ENCODE measurements at regions not wholly inside any gene's neighbourhood (a gene's known extent, or its start where the extent isn't known, plus 50 kb on each side); places are given as distances from the start of the nearest gene placed in this dataset.

GRCh38 chr18:30134020-30134419, 908.5 kb downstream of the DSC3 start:
- no peak overlapping the region for H3K27ac Mint-ChIP-seq
- no peaks in the 10 kb centered on the region for H3K36me3 Mint-ChIP-seq
- peaks cover 12 to 22% of the 10 kb centered on the region in 2 donors for H3K9me3 Mint-ChIP-seq
- ATAC-seq: no peak
- no peak for DNase-seq (ENCODE audit: low spot score in 2 of 2)

GRCh38 chr18:30132959-30133358, 909.6 kb downstream of the DSC3 start:
- no peak for ATAC-seq
- H3K27ac Mint-ChIP-seq: no peak overlapping the region
- peaks cover 20 to 26% of the 10 kb centered on the region in 2 donors for H3K9me3 Mint-ChIP-seq

GRCh38 chr18:30121397-30121796, 921.1 kb downstream of the DSC3 start:
- ATAC-seq (no peak), DNase-seq (ENCODE audit: low spot score in 2 of 2) (no peak)
- no peak overlapping the region for H3K27ac Mint-ChIP-seq
- peaks cover 11 to 30% of the 10 kb centered on the region in 2 donors for H3K9me3 Mint-ChIP-seq
- peaks cover 0 to 6% of the 10 kb centered on the region in 2 donors for H3K36me3 Mint-ChIP-seq

More at GRCh38 chr18:30132959-30133358, 909.6 kb downstream of the DSC3 start:
- DNase-seq (ENCODE audit: low spot score in 2 of 2): no peak
- H3K36me3 Mint-ChIP-seq: no peaks in the 10 kb centered on the region

- ATAC-seq: no peak
- no peaks in the 10 kb centered on the region for H3K36me3 Mint-ChIP-seq
- H3K9me3 Mint-ChIP-seq: peaks cover 7 to 8% of the 10 kb centered on the region in 2 donors
- DNase-seq (ENCODE audit: low spot score in 2 of 2): no peak
- H3K27ac Mint-ChIP-seq: no peak overlapping the region
Observed at GRCh38 chr18:30113454-30113853, 929.1 kb downstream of the DSC3 start.

- Mint-ChIP-seq H3K27ac (no peak overlapping the region), H3K9me3 (peaks cover 0 to 4% of the 10 kb centered on the region in 2 donors), H3K36me3 (no peaks in the 10 kb centered on the region)
- DNase-seq (ENCODE audit: low spot score in 2 of 2) (no peak), ATAC-seq (no peak)
Observed at GRCh38 chr18:30106356-30106755, 936.2 kb downstream of the DSC3 start.

GRCh38 chr18:30103881-30104280, 938.7 kb downstream of the DSC3 start:
- ATAC-seq (no peak), DNase-seq (ENCODE audit: low spot score in 2 of 2) (no peak)
- no peak overlapping the region for H3K27ac Mint-ChIP-seq
- no peaks in the 10 kb centered on the region for H3K36me3 Mint-ChIP-seq
- H3K9me3 Mint-ChIP-seq: peaks cover 3 to 6% of the 10 kb centered on the region in 2 donors

- H3K36me3 Mint-ChIP-seq: no peaks in the 10 kb centered on the region
- DNase-seq (ENCODE audit: low spot score in 2 of 2) (no peak), ATAC-seq (no peak)
- no peak overlapping the region for H3K27ac Mint-ChIP-seq
- H3K9me3 Mint-ChIP-seq: peaks cover 11 to 15% of the 10 kb centered on the region in 2 donors
Observed at GRCh38 chr18:30096796-30097195, 945.7 kb downstream of the DSC3 start.

GRCh38 chr18:30094556-30094955, 948.0 kb downstream of the DSC3 start:
- DNase-seq (ENCODE audit: low spot score in 2 of 2) (no peak), ATAC-seq (no peak)
- no peak overlapping the region for H3K27ac Mint-ChIP-seq
- peaks cover 11 to 15% of the 10 kb centered on the region in 2 donors for H3K9me3 Mint-ChIP-seq
- H3K36me3 Mint-ChIP-seq: no peaks in the 10 kb centered on the region

GRCh38 chr18:30093376-30093775, 949.2 kb downstream of the DSC3 start:
- H3K9me3 Mint-ChIP-seq: peaks cover 7 to 12% of the 10 kb centered on the region in 2 donors
- ATAC-seq (no peak), DNase-seq (ENCODE audit: low spot score in 2 of 2) (no peak)
- no peaks in the 10 kb centered on the region for H3K36me3 Mint-ChIP-seq
- no peak overlapping the region for H3K27ac Mint-ChIP-seq

GRCh38 chr18:30088238-30089015, 954.1 kb downstream of the DSC3 start:
- ATAC-seq (no peak), DNase-seq (ENCODE audit: low spot score in 2 of 2) (no peak)
- H3K9me3 Mint-ChIP-seq: peaks cover 20 to 26% of the 10 kb centered on the region in 2 donors
- H3K27ac Mint-ChIP-seq: no peak overlapping the region
- no peaks in the 10 kb centered on the region for H3K36me3 Mint-ChIP-seq

GRCh38 chr18:30086351-30086750, 956.2 kb downstream of the DSC3 start:
- DNase-seq (ENCODE audit: low spot score in 2 of 2) (no peak), ATAC-seq (no peak)
- Mint-ChIP-seq H3K9me3 (peaks cover 21 to 33% of the 10 kb centered on the region in 2 donors), H3K27ac (no peak overlapping the region), H3K36me3 (peaks cover 0 to 3% of the 10 kb centered on the region in 2 donors)

- DNase-seq (ENCODE audit: low spot score in 2 of 2): no peak
- Mint-ChIP-seq H3K9me3 (peaks cover 25 to 51% of the 10 kb centered on the region in 2 donors), H3K27ac (no peak overlapping the region), H3K36me3 (peaks cover 0 to 8% of the 10 kb centered on the region in 2 donors)
- no peak for ATAC-seq
Observed at GRCh38 chr18:30081122-30081521, 961.4 kb downstream of the DSC3 start.

- H3K27ac Mint-ChIP-seq: no peak overlapping the region
- DNase-seq (ENCODE audit: low spot score in 2 of 2) (no peak), ATAC-seq (no peak)
- peaks cover 10 to 15% of the 10 kb centered on the region in 2 donors for H3K36me3 Mint-ChIP-seq
- H3K9me3 Mint-ChIP-seq: peaks cover 29 to 35% of the 10 kb centered on the region in 2 donors
Observed at GRCh38 chr18:30072609-30073385, 969.7 kb downstream of the DSC3 start.

- no peaks in the 10 kb centered on the region for H3K36me3 Mint-ChIP-seq
- no peak overlapping the region for H3K27ac Mint-ChIP-seq
- DNase-seq (ENCODE audit: low spot score in 2 of 2) (no peak), ATAC-seq (no peak)
- H3K9me3 Mint-ChIP-seq: peaks cover 8 to 21% of the 10 kb centered on the region in 2 donors
Observed at GRCh38 chr18:30066288-30066687, 976.3 kb downstream of the DSC3 start.

- DNase-seq (ENCODE audit: low spot score in 2 of 2) (no peak), ATAC-seq (no peak)
- no peak overlapping the region for H3K27ac Mint-ChIP-seq
- peaks cover 20 to 24% of the 10 kb centered on the region in 2 donors for H3K9me3 Mint-ChIP-seq
- H3K36me3 Mint-ChIP-seq: peaks cover 0 to 7% of the 10 kb centered on the region in 2 donors
Observed at GRCh38 chr18:30057398-30057797, 985.1 kb downstream of the DSC3 start.

GRCh38 chr18:30056528-30056927, 986.0 kb downstream of the DSC3 start:
- DNase-seq (ENCODE audit: low spot score in 2 of 2): no peak
- H3K36me3 Mint-ChIP-seq: peaks cover 0 to 7% of the 10 kb centered on the region in 2 donors

GRCh38 chr18:30044496-30044895, 998.0 kb downstream of the DSC3 start:
- ATAC-seq (no peak), DNase-seq (ENCODE audit: low spot score in 2 of 2) (no peak)
- no peak overlapping the region for H3K27ac Mint-ChIP-seq
- H3K9me3 Mint-ChIP-seq: peaks cover 3 to 4% of the 10 kb centered on the region in 2 donors
- no peaks in the 10 kb centered on the region for H3K36me3 Mint-ChIP-seq

More at GRCh38 chr18:30056528-30056927, 986.0 kb downstream of the DSC3 start:
- no peak overlapping the region for H3K27ac Mint-ChIP-seq
- peaks cover 17 to 22% of the 10 kb centered on the region in 2 donors for H3K9me3 Mint-ChIP-seq
- no peak for ATAC-seq
